ENCODE measurements at regions not wholly inside any gene's neighbourhood (a gene's known extent, or its start where the extent isn't known, plus 50 kb on each side); places are given as distances from the start of the nearest gene placed in this dataset.

DNA sequence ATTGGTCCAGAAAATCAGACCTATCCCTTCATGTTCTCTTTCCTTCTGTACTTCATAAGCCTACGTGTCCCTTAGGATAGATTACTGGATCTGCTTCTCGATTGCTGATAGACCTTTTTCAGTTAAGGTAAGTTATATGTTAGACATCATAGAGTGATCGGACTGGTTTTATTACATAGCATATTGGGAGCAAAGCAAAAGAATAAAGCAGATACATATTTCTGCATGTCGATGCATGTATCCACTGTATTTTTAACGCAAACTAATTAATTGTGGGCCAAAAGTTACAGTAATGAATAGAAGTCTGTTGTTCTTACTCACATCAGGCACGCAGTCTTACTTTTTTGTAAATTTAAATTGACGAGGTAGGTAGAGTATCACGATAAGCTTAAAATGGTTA is 106.4 kb downstream of the SLIT2 start:
- ChIA-PET CTCF (no interaction called here), POLR2A (no interaction called here)
- peaks cover 3% of the 10 kb centered on the region for H3K9me3 Mint-ChIP-seq
- no peaks in the 10 kb centered on the region for H3K4me1 Mint-ChIP-seq (ENCODE audit: low read depth)
- intact Hi-C loops (cut with micrococcal nuclease), result no loop called here
- ATAC-seq, result no peak
- no peak overlapping the region for H3K4me3 Mint-ChIP-seq
- DNase-seq, result no peak
- TF ChIP-seq, protein P1, sequence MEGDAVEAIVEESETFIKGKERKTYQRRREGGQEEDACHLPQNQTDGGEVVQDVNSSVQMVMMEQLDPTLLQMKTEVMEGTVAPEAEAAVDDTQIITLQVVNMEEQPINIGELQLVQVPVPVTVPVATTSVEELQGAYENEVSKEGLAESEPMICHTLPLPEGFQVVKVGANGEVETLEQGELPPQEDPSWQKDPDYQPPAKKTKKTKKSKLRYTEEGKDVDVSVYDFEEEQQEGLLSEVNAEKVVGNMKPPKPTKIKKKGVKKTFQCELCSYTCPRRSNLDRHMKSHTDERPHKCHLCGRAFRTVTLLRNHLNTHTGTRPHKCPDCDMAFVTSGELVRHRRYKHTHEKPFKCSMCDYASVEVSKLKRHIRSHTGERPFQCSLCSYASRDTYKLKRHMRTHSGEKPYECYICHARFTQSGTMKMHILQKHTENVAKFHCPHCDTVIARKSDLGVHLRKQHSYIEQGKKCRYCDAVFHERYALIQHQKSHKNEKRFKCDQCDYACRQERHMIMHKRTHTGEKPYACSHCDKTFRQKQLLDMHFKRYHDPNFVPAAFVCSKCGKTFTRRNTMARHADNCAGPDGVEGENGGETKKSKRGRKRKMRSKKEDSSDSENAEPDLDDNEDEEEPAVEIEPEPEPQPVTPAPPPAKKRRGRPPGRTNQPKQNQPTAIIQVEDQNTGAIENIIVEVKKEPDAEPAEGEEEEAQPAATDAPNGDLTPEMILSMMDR (IDR thresholded peaks at IDR 0.05), result no peak
- H3K27ac Mint-ChIP-seq, result no peak overlapping the region
- no peaks in the 10 kb centered on the region for H3K27me3 Mint-ChIP-seq
- no peaks in the 10 kb centered on the region for H3K36me3 Mint-ChIP-seq (ENCODE audit: low read depth)

DNA sequence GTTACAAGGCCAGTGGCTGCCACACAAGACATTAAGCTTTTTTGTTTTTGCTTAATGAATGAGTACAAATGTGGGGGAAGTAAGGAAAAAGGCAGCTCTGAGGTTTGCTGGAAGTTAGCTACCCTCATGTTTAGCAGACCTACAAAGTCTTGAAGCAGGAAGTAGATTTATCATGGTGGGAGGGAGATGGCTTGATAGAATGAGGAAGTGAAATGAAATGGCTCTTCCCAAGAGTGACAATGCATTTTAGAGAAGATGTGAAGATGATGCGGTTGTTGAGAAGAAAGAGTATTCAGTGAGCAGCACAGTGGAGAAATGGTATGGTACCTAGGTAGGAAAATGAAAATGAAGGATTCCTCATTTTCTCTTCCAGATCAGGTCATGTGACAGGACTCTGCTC is 108.0 kb downstream of the SLIT2 start:
- no peaks in the 10 kb centered on the region for H3K27me3 Mint-ChIP-seq
- intact Hi-C loops (cut with micrococcal nuclease), result no loop called here
- ChIA-PET POLR2A (no interaction called here), CTCF (no interaction called here)
- H3K27ac Mint-ChIP-seq, result no peak overlapping the region
- peaks cover 3% of the 10 kb centered on the region for H3K9me3 Mint-ChIP-seq
- no peaks in the 10 kb centered on the region for H3K4me1 Mint-ChIP-seq (ENCODE audit: low read depth)
- no peak for ATAC-seq
- TF ChIP-seq, protein P1 (IDR thresholded peaks at IDR 0.05), result no peak
- H3K36me3 Mint-ChIP-seq (ENCODE audit: low read depth), result no peaks in the 10 kb centered on the region
- no peak overlapping the region for H3K4me3 Mint-ChIP-seq
- no peak for DNase-seq

DNA sequence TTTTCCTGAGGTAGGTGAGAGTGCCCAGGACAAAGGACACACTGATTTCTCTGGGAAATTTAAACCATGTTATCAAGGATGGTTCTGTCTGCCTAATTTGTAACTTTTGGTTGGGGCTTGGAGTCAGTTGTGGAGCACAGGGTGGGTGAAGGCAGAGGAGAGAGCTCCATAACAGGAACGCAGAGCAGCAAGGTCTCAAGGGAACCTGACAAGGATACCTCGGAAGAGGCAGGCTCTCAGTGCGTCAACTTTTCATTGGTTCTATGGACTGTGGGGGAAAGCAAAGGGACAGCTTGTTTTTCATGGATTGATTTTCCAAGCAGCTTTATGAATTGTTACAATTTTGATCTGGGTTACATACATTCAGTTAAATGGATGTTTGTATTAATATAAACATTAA is 110.4 kb downstream of the SLIT2 start:
- Mint-ChIP-seq H3K27ac (no peak overlapping the region), H3K36me3 (ENCODE audit: low read depth) (no peaks in the 10 kb centered on the region), H3K4me1 (ENCODE audit: low read depth) (no peaks in the 10 kb centered on the region), H3K27me3 (no peaks in the 10 kb centered on the region), H3K9me3 (peaks cover 3% of the 10 kb centered on the region), H3K4me3 (no peak overlapping the region)
- ChIA-PET POLR2A (no interaction called here), CTCF (no interaction called here)
- DNase-seq (no peak), ATAC-seq (no peak)
- intact Hi-C loops (cut with micrococcal nuclease), result no loop called here
- TF ChIP-seq, protein P1 (IDR thresholded peaks at IDR 0.05), result no peak

DNA sequence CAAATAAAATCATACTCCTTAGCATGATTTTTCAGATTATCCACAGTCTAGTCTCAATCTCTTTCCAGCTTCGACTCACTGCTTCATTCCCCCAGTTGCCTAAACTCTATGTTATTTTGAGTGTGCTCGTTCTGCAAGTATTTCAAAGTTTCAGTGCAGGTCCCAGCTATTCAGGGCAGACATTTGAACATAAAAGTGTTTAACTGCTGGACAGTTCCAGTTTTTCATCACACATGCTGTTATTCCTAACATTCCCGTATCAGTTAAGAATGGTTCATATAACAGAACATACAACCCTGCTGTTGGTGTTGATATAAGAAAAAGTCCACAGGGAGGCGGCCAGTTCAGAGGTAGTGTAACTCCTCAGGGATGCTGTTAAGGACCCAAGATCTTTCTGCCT is 113.3 kb downstream of the SLIT2 start:
- Mint-ChIP-seq H3K27me3 (no peaks in the 10 kb centered on the region), H3K36me3 (ENCODE audit: low read depth) (no peaks in the 10 kb centered on the region), H3K27ac (no peak overlapping the region), H3K9me3 (no peaks in the 10 kb centered on the region), H3K4me1 (ENCODE audit: low read depth) (no peaks in the 10 kb centered on the region), H3K4me3 (no peak overlapping the region)
- DNase-seq (no peak), ATAC-seq (no peak)
- ChIA-PET POLR2A (no interaction called here), CTCF (no interaction called here)
- intact Hi-C loops (cut with micrococcal nuclease), result no loop called here
- TF ChIP-seq, protein P1 (IDR thresholded peaks at IDR 0.05), result no peak

DNA sequence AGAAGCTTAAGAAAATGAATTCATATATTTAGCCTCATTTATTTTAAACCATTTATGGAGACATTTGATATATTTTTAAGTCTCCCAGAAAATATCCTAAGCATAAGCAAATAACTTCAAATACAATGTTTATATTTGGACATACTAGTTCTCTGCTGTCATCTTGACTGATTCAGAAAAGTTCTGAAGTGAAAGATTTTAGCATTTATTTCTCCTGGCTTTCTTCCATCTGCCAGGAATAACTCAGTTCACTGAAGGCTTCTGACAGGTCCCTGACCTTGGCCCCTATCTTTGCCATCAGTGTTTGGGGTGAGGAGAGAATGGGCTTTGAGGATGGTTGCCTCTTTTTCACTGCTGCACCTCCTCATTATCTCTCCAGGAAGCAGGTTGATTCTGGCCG is 115.7 kb downstream of the SLIT2 start:
- H3K27ac Mint-ChIP-seq, result no peak overlapping the region

More for the DNA sequence above, 115.7 kb downstream of the SLIT2 start:
- intact Hi-C loops (cut with micrococcal nuclease), result no loop called here
- DNase-seq (no peak), ATAC-seq (no peak)
- Mint-ChIP-seq H3K4me1 (ENCODE audit: low read depth) (no peaks in the 10 kb centered on the region), H3K27me3 (no peaks in the 10 kb centered on the region), H3K36me3 (ENCODE audit: low read depth) (no peaks in the 10 kb centered on the region), H3K4me3 (no peak overlapping the region), H3K9me3 (no peaks in the 10 kb centered on the region)
- TF ChIP-seq, protein P1 (IDR thresholded peaks at IDR 0.05), result no peak
- ChIA-PET POLR2A (no interaction called here), CTCF (no interaction called here)
